ENCODE measurements at regions not wholly inside any gene's neighbourhood (a gene's known extent, or its start where the extent isn't known, plus 50 kb on each side); places are given as distances from the start of the nearest gene placed in this dataset.
"Not testable (repeated sequence)": the region's sequence is repeated elsewhere in the genome, so short reads cannot be mapped to it uniquely, and the experiment has no call there.

DNA sequence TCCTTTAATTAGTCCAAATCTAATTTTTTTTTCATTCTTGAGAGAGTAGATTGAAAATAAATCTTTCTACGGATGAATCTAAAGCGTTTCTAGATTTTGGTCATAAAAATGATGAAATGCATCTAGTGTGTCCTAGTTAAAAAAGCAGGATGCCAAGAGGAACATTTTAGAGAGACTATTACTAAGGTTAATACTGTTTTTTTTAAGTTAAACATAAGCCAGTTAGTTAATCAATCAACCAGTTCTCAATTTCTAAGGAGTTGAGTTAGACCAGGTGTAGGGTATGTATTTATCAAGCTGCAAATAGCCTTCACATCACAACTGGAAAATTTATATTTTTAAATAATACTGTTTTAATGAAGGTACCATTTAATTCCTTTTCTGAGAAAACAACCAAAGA lies 679.5 kb upstream of the IGFBP7 start:
- no peak for DNase-seq

DNA sequence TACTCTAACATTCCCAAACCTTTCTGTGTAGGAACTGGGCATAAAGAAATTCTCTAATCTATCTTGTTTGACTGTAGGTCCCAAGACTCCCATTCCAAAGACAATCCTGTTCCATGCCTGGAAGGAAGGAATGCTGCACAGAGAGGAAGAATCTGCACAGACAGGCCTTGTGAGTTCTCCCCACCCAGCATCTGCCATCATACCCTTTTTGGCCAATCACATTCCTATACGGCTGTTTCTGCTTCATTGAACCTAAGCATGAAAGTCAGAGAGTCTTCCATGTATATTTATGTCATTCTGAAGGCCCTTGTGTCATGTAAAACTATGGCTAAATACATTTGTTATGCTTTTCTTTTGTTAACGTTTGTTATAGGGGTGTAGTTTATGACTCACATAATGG lies 667.7 kb upstream of the IGFBP7 start:
- DNase-seq = no peak

DNA sequence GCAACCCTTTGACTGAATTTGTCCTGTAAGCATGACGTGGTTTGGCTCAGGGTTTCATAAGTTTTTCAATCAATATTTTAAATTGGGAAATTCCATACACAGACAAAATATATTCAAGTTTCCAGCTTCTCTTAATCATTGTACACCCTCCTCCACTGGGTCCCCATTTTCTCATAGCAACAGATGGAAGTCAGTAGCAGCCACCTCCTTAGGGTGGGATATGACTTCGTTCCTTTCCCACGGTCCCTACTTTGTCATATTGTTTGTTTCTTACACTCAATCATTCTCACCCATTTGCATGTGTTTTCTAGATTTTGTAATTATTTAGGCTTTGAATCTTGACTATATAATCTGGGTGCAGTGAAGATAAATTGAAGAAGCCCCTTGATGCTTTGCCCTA lies 664.5 kb upstream of the IGFBP7 start:
- DNase-seq = no peak

DNA sequence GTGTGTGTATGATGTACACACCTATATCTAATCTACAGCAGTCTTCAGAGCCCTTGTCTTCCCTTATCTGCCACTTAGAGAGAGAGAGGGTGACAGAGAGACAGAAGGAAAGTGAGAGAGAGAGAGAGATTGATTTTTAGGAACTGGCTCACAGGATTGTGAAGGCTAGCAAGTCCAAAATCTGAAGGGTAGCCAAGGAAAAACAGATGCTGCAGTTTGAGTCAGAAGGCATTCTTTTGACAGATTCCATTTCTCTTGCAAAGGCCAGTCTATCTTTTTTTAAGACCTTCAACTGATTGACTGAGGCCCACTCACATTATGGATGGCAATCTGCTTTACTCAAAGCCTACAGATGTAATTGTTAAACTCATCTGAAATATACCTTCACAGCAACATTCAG lies 664.0 kb upstream of the IGFBP7 start:
- DNase-seq = no peak

DNA sequence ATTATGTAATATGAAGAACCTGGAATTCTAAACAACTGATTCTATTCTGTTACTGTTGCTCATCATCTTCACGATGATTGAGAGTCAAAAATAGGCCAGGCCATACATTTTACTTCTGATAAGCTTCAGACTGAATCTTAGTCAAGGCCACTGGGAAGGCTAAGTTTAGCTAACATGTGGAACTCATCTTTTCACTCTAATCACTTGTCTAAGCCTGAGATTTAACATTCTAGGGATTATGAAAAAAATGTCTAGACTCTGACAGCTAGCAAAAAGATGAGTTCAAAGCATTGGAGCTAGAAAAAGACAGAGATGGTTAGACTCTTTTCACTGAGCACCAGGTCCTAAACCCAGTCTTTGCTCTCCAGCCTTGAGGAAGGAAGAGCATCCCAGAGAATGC lies 656.2 kb upstream of the IGFBP7 start:
- no peak for DNase-seq

DNA sequence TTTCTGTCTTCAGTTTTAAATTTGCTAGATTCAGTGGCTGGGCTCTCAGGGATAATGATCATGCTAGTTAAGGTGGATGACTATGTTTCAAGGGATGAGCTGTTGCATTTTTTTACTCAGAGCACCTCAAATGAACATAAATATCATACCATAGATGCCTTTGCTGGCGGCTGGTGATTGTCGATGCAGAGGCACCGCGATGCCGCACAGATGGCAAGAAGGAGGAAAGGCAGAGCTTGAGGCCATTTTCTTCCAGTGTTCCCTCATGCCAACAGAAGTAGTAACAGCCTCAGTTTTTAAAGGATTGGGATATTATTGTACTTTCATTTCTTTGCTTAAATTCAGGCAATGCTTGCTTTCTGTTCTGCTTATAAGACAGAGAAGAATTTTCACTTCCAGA lies 654.7 kb upstream of the IGFBP7 start:
- DNase-seq = no peak

DNA sequence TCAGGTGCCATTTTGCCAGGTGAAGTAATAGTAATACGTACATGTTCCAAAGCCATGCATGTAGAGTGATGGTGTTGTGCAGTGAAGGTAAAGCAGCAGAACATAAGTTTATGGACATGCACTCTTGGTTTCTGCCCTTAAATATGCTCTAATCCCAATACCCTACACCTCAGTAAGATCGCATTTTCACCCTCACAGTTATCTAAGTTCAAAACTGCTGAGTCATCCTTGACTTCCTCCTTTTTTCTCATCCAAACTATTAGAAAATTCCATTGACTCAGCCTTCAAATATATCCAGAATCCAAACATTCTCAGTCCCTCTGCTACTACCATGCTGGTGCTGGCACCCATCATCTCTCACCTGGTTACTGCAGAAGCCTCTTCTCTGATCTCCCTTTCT lies 652.9 kb upstream of the IGFBP7 start:
- no peak for DNase-seq

DNA sequence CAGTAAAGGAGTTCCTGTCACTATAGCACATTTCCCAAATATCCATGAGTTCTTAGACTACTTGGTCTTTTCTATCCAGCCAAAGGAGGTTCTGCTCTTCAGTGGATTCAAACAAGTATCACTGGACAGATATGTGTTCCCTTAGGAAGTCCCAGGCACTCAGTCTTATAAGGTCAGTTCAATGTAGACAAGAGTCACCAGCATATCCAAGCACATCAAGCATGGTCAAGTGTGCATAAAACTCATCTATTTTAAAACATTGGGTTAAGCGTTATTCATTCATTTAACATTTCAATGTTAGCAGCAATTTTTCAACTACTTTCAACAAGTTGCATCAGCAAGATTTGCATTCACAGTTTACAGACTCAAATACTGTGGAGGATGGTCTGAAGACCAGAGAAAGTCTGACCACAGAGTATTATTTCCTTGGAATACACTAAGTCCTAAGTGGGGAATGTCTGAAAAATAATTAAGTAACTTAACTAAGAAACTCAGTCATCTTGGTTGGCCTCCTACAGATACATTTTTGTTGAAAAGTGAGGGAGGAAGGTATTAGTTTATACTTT lies 630.5 kb upstream of the IGFBP7 start:
- no peak for DNase-seq

DNA sequence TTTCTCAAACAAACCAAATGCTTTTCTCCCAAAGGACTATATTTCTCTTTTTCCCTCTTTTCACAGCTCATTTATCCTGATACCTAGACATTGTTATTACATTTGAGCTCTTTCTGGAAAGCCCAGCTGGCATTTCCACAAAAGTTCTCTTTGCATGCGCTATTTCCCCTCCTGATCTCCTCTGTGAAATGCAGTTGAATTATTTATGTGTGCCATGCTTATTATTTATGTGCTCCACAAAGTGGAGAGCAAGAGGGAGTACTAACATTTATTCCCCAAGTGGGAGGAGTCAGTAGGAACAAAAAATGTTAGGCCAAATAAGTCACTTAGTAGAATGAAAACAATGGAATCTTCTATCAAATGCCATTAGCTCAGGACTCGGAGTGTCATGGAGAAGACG lies 626.6 kb upstream of the IGFBP7 start:
- DNase-seq = no peak

DNA sequence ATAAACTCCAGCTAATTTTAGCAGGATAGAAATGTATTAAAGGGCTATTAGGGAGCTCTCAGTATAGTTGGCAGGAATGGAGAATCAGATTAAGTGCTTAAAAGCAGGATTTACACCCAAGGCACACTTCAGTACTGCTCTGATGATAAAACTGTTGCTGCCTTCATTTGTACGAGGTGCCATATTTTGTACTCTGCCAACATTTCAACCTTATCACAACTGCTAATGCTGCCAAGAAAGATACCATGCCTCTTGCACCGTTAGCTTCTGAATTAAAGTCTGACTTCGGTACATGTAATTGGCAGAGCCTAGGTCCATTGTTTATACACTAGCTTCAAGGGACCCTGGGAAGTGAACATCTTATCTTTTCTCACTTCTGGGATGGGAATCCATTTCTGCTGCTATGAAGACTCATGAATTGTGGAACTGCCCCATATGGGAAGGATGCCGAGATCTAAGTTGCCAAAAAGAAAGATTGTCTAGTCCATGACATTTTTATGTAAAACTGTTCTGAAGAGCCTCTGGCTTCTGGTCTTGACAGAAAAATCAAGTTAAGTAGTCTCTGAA lies 624.0 kb upstream of the IGFBP7 start:
- DNase-seq = no peak

DNA sequence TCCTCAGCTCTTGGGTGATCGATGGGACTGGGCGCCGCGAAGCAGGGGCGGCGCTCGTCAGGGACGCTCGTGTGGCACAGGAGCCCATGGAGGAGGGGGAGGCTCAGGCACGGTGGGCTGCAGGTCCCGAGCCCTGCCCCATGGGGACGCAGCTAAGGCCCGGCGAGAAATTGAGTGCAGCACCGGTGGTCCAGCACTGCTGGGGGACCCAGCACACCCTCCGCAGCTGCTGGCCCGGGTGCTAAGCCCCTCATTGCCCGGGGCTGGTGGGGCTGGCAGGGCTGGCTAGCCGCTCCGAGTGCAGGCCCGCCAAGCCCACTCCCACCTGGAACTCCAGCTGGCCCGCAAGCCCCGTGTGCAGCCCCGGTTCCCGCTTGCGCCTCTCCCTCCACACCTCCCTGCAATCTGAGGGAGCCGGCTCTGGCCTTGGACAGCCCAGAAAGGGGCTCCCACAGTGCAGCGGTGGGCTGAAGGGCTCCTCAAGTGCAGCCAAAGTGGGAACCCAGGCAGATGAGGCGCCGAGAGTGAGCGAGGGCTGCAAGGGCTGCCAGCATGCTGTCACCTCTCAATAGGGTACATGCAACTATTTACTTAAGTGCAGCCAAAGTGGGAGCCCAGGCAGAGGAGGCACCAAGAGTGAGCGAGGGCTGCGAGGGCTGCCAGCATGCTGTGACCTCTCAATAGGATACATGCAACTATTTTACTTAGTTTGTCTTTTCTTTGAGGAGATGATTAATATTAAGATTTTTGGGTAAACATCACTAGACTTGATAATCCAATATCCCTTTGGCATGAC lies 619.8 kb upstream of the IGFBP7 start:
- not testable (repeated sequence) for DNase-seq

DNA sequence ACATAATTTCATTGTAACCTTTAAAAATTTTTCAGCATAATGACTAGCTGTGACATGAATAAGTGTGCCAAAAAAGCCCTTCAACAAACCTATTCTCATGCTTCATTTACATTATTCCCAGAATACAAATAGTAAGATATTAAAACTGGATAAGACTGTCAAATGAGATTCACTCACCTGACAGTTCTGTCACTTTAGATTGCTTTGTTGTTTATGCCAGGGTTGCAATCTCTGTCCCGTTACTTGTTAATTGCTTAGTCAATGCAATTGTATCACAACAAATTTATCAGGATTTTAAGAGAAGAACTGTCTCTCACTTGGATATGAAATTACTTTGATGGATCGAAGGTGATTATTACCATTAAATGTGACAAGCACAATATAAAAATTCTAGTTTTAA lies 616.0 kb upstream of the IGFBP7 start:
- DNase-seq = no peak

DNA sequence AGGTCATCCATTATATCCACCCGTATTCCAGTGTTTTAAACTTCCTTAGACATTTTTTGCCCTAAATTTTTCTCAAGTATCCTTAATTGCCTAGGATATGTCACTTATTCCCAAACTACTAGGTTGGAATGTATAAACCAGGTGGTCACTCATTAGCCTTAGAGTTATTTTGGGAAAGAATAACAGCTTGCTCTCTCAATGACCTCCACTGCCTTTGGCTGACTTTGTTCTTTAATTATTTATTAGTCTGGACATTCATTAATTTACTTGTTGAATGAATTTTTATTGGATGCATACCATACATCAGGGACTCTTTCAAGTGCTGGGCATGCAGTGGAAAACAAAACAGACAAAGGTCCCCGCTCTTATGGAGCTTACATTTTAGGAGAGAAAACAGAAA lies 609.3 kb upstream of the IGFBP7 start:
- no peak for DNase-seq

DNA sequence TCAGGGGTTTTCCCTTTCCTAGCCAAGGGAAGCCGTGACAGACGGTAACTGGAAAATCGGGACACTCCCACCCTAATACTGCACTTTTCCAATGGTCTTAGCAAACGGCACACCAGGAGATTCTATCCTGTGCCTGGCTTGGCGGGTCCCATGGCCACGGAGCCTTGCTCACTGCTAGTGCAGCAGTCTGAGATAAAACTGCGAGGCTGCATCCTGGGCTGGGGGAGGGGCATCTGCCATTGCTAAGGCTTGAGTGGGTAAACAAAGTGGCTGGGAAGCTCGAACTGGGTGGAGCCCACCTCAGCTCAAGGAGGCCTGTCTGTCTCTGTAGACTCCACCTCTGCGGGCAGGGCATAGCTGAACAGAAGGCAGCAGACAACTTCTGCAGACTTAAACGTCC lies 604.1 kb upstream of the IGFBP7 start:
- not testable (repeated sequence) for DNase-seq

DNA sequence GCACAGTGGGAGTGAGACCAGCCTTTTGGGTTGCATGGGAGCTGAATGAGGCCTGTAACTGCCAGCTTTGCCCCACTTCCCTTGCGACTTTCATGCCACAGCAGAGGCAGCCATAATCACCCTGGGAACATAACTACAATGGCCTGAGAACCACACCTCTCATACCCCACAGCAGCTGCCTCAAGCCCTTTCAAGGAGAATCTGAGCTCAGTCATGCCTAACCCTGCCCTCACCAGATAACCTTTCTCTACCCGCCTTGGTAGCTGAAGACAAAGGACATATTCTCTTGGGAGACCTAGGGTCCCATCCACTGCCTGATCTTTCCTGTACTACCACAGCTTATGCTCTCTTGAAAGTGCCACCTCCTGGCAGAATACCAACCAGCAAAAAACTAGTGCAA lies 599.9 kb upstream of the IGFBP7 start:
- DNase-seq = no peak

DNA sequence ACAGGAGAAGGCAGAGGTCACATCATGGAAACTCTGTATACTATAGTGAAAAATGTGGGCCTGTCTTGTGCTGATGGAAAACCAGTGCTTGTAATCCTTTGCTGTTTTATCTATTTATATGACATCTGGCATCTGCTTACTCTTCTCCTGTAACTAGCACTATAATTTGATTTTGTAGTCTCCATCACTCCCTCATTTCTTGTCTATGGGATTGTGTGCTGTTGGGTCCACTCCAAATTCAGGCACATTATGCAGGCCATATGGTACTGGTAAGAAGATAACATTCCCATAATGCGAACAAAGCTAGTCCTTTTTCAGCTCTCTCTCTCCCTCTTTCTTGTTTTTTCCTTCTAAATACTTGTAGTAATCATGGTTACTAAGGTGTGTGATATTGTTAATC lies 581.2 kb upstream of the IGFBP7 start:
- DNase-seq = no peak

DNA sequence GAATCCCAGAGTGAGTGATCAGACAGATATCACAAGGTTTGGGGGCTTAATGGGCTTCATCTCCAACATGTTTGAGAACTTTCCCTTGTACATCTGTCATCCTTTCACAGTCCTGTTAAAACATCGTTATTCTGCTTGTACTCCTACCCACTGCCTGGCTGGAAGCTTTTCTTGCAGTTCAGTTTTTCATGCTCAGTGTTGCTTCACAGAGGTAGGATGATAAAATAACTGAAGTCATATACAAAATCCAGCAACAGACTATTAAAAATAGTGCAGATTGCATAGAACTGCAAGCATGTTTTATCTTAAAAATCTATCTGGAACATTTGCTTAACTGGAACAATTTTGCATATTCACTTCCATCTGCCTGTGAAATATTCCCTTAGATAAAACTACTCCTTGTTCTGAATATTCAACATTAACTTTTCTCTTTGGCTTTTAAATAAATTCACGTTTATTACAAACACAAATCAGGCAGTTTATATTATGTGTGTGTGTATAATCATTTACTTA lies 579.6 kb upstream of the IGFBP7 start:
- DNase-seq = no peak

DNA sequence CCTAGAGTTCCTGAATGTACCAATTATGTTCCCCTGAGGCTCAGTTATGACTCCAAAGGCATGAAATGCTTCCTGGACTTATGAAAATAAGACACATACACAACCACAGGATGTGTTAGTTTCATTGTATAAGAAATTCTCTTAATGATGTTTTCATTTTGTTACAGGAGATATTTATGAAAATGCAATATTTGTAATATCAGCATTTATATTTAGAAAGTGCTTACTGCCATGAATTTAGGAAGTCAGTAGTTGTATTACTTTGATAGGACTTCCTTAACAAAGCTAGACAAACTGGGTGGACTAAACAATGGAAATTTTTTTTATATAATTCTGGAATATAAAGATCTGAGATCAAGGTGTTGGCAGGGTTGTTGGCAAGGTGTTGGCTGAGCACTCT lies 572.1 kb upstream of the IGFBP7 start:
- DNase-seq = no peak

DNA sequence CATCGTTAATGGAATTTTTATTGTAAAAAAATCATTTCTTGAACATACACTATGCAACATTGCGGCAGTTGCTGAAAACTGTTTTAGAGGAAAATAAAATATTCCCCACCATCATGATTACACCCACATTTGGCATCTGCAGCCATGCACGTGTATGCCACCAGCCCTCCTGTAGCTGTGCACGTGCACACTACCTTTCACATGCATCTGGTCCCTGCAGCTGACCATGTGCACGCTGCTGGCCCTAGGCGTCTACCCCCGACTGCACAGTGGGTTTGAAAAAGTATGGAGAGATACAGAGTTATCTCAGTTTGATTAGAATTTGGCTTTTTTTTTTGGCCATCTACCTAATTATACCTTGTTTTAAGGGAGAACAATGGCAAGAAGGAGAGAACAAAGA lies 569.8 kb upstream of the IGFBP7 start:
- DNase-seq = no peak

DNA sequence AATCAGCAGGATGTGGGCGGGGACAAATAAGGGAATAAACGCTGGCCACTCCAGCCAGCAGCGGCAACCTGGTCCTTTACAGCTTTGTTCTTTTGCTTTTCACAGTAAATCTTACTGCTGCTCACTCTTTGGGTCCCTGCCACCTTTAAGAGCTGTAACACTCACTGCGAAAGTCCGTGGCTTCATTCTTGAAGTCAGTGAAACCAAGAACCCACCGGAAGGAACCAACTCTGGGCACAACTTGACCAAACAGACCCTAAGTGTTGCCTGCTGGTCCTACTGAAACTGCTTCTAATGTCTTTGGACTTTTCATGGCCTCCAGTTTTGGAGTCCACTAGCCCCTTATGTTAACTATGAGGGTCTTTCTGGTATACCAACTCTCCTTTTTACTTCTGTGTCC lies 566.2 kb upstream of the IGFBP7 start:
- DNase-seq = no peak

DNA sequence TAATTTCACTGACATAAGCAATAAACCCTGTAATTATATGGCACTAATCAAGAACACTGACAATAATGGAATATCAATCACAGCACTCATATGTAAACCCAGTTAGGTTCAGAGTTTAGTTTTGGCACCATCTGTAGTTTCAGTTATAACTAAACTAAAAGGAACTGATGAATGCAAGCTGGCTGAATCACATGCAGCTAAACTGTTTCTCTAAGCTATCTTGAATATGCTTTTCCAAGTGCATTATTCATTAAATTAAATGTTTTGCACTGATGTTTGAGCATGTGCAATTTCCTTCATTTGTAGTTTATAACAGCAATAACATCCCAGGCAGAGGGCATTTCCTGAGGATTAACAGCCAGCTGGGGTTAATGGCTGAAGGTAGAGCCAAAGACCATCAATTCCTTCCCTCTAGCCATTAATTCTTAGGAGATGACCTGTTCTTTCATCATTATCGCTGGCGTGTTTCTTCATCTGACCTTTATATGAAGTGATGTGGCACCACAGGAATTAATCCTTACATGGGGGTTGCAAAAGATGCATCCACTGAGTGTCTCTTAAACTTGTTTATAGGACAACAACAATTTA lies 562.8 kb upstream of the IGFBP7 start:
- no peak for DNase-seq

DNA sequence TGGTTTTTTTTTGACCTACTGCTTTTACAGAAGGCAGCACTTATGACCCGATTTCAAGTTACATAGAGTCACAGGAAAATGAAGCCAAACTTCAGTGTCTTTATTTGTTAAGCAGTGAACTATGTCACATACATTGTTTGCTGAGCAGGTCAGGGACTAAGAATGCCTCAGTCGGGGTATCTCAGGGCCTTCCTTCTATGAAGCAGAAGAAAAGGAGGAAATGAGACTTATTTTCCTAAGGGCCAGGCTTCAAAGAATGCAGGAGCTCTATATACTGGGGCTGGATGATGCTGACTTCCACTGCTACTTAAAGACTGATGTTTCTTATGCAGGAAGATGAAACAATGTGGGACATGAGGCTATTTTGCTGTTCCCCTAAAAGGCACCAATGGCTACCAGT lies 558.4 kb upstream of the IGFBP7 start:
- DNase-seq = no peak

DNA sequence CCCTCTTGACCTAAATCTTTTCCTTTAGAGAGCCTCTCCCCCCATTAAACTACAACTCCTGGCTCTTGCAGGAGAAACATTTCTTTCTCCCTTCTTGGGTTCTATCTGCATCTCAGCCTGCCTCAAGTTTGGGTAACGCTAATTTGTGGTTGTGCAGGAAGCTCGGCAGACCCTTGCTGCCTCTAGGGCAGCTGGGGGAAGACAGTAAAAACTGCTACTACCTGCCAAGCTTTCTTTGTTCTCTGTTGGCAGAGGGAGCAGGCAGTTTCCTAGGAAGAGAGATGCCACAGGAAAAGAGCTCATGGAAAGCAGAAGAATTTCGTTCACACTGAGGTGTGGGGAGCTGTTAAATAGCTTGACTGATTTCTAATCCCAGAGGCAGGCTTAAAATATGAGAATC lies 555.6 kb upstream of the IGFBP7 start:
- DNase-seq = no peak

DNA sequence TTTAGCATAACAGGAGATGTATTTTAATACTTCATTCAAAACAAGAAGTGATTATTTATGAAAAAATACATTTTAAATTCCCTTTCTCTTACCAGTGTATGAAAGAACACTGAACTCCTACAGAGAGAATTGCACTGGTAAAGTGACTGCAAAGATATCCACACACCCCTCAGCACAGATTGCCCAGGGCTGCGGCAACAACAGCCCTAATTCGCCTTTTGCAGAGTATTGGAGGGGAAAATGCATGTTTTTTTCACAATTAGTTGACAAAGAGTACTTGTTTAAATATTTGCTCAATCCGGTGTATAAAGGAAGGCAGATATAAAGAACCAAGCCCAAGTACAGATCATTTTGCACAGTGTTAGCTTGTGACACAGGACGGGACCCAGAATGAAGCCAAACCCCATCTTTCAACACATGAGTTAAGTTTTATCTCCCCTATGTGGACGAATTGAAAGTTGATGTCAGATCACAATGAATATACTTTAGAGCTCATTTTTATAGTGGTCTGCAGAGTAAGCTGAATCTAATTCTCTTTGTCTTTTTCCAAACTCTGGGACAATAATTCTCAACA lies 551.4 kb upstream of the IGFBP7 start:
- DNase-seq = no peak
